ENCODE measurements at regions not wholly inside any gene's neighbourhood (a gene's known extent, or its start where the extent isn't known, plus 50 kb on each side); places are given as distances from the start of the nearest gene placed in this dataset.

DNA sequence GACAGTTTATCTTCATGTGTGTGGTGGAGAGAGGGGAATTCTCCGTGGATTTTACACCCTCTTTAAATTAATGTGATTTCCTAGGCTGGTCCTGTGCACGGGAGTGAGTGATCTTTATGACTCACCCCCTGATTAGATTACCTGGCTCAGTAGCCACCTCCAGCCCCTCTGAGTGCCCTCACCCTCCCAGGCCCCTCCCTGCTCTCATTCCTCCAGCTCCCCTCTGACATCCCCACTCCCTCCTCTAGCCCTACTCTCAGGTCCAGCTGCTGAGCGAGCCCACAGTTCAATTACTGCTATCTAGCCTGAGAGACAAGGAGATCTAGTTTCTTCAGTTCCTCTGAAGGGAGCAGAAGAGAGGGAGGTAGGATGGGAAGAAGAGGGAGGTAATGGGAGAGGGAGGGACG lies 61.8 kb upstream of the ARAP3 start:
- RAD21 ChIA-PET (ENCODE audit: low non-redundant PET in 1 of 2, low total read pairs in 2 of 2, uncharacterized antibody in 2 of 2, unreplicated experiment in 2 of 2), result no interaction called here
- peaks cover 41% of the 10 kb centered on the region for H3K27me3 ChIP-seq (ENCODE audit: insufficient read depth, low read length)
- POLR2A ChIA-PET, result no interaction called here
- H3K9ac ChIP-seq (ENCODE audit: low read length), result no peak overlapping the region
- TF ChIP-seq, protein P1, sequence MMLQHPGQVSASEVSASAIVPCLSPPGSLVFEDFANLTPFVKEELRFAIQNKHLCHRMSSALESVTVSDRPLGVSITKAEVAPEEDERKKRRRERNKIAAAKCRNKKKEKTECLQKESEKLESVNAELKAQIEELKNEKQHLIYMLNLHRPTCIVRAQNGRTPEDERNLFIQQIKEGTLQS (IDR thresholded peaks at IDR 0.05), result no peak
- TF ChIP-seq, protein P2, sequence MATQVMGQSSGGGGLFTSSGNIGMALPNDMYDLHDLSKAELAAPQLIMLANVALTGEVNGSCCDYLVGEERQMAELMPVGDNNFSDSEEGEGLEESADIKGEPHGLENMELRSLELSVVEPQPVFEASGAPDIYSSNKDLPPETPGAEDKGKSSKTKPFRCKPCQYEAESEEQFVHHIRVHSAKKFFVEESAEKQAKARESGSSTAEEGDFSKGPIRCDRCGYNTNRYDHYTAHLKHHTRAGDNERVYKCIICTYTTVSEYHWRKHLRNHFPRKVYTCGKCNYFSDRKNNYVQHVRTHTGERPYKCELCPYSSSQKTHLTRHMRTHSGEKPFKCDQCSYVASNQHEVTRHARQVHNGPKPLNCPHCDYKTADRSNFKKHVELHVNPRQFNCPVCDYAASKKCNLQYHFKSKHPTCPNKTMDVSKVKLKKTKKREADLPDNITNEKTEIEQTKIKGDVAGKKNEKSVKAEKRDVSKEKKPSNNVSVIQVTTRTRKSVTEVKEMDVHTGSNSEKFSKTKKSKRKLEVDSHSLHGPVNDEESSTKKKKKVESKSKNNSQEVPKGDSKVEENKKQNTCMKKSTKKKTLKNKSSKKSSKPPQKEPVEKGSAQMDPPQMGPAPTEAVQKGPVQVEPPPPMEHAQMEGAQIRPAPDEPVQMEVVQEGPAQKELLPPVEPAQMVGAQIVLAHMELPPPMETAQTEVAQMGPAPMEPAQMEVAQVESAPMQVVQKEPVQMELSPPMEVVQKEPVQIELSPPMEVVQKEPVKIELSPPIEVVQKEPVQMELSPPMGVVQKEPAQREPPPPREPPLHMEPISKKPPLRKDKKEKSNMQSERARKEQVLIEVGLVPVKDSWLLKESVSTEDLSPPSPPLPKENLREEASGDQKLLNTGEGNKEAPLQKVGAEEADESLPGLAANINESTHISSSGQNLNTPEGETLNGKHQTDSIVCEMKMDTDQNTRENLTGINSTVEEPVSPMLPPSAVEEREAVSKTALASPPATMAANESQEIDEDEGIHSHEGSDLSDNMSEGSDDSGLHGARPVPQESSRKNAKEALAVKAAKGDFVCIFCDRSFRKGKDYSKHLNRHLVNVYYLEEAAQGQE (IDR thresholded peaks at IDR 0.05; ENCODE audit: low read depth), result no peak; the same call in 1 of the 2 replicates
- TF ChIP-seq YY1 (IDR thresholded peaks at IDR 0.05; ENCODE audit: extremely low read depth, insufficient replicate concordance, low read depth, low read length) (no peak), POLR2AphosphoS5 (IDR thresholded peaks at IDR 0.05; ENCODE audit: low read depth, low read length) (no peak), EGR1 (IDR thresholded peaks at IDR 0.05; ENCODE audit: low read depth) (no peak), EZH2 (IDR thresholded peaks at IDR 0.05) (no peak), RAD21 (IDR thresholded peaks at IDR 0.05; ENCODE audit: low read depth) (no peak), ELF1 (IDR thresholded peaks at IDR 0.05; ENCODE audit: borderline replicate concordance, low read depth) (no peak), TCF7L2 (IDR thresholded peaks at IDR 0.05; ENCODE audit: borderline replicate concordance, extremely low read depth, insufficient read depth, insufficient read length) (no peak), SP1 (IDR thresholded peaks at IDR 0.05; ENCODE audit: low read depth) (no peak), CBX3 (IDR thresholded peaks at IDR 0.05; ENCODE audit: low read depth) (no peak), ZNF274 (IDR thresholded peaks at IDR 0.05; ENCODE audit: low read depth, low read length) (no peak), SRF (IDR thresholded peaks at IDR 0.05; ENCODE audit: low read depth) (no peak), CEBPB (IDR thresholded peaks at IDR 0.05; ENCODE audit: low read depth) (no peak), JUND (IDR thresholded peaks at IDR 0.05) (no peak), POLR2A (IDR thresholded peaks at IDR 0.05; ENCODE audit: borderline replicate concordance, extremely low read depth, insufficient read depth, insufficient read length) (no peak), ZFX (IDR thresholded peaks at IDR 0.05) (no peak)
- TF ChIP-seq, protein P3, sequence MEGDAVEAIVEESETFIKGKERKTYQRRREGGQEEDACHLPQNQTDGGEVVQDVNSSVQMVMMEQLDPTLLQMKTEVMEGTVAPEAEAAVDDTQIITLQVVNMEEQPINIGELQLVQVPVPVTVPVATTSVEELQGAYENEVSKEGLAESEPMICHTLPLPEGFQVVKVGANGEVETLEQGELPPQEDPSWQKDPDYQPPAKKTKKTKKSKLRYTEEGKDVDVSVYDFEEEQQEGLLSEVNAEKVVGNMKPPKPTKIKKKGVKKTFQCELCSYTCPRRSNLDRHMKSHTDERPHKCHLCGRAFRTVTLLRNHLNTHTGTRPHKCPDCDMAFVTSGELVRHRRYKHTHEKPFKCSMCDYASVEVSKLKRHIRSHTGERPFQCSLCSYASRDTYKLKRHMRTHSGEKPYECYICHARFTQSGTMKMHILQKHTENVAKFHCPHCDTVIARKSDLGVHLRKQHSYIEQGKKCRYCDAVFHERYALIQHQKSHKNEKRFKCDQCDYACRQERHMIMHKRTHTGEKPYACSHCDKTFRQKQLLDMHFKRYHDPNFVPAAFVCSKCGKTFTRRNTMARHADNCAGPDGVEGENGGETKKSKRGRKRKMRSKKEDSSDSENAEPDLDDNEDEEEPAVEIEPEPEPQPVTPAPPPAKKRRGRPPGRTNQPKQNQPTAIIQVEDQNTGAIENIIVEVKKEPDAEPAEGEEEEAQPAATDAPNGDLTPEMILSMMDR (IDR thresholded peaks at IDR 0.05 in 2 of 3, conservative IDR thresholded peaks at IDR 0.05 in 1 of 3; ENCODE audit: borderline replicate concordance in 1 of 3, insufficient read depth in 1 of 3, low read depth in 2 of 3, low read length in 2 of 3), result no peak
- TF ChIP-seq, protein P4, sequence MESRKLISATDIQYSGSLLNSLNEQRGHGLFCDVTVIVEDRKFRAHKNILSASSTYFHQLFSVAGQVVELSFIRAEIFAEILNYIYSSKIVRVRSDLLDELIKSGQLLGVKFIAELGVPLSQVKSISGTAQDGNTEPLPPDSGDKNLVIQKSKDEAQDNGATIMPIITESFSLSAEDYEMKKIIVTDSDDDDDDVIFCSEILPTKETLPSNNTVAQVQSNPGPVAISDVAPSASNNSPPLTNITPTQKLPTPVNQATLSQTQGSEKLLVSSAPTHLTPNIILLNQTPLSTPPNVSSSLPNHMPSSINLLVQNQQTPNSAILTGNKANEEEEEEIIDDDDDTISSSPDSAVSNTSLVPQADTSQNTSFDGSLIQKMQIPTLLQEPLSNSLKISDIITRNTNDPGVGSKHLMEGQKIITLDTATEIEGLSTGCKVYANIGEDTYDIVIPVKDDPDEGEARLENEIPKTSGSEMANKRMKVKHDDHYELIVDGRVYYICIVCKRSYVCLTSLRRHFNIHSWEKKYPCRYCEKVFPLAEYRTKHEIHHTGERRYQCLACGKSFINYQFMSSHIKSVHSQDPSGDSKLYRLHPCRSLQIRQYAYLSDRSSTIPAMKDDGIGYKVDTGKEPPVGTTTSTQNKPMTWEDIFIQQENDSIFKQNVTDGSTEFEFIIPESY (IDR thresholded peaks at IDR 0.05; ENCODE audit: extremely low read depth, insufficient replicate concordance, low read length), result no peak
- TF ChIP-seq, protein P5, sequence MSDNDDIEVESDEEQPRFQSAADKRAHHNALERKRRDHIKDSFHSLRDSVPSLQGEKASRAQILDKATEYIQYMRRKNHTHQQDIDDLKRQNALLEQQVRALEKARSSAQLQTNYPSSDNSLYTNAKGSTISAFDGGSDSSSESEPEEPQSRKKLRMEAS (IDR thresholded peaks at IDR 0.05), result no peak
- H3K4me1 ChIP-seq (ENCODE audit: control insufficient read depth in 1 of 2, insufficient read depth in 2 of 2, low read length in 2 of 2), result no peaks in the 10 kb centered on the region; a peak in 1 of 4 replicates
- no TSS peak for BruUV-seq (replicated peaks)
- H3K36me3 ChIP-seq (ENCODE audit: control insufficient read depth in 1 of 2, insufficient read depth in 2 of 2, low read length in 2 of 2), result no peaks in the 10 kb centered on the region
- no peaks in the 10 kb centered on the region for H3K79me2 ChIP-seq (ENCODE audit: insufficient read depth, low read length)
- no peaks in the 10 kb centered on the region for H4K20me1 ChIP-seq (ENCODE audit: insufficient read depth)
- ATAC-seq (no peak; the same call in 1 of the 2 replicates), DNase-seq (ENCODE audit: low read depth, low spot score) (no peak)
- CTCF ChIA-PET, result no interaction called here
- intact Hi-C loops (cut with micrococcal nuclease), result loop anchor here (1.0 kb wide), 1 partner anchor 9 kb away; no protein-coding TSS in a partner anchor
- no peaks in the 10 kb centered on the region for H3K9me2 ChIP-seq (ENCODE audit: insufficient read depth)
- no peak overlapping the region for H3K4me3 ChIP-seq (replicated peaks in 1 of 2; ENCODE audit: low read depth in 1 of 2, low read length in 2 of 2)
- no peak overlapping the region for H3K4me2 ChIP-seq (ENCODE audit: low read length)
- H2AFZ ChIP-seq (ENCODE audit: low read depth, low read length, poor library complexity, severe bottlenecking), result no peak overlapping the region
- H3K27ac ChIP-seq (ENCODE audit: low read depth, low read length), result no peak overlapping the region
- H3K9me3 ChIP-seq (ENCODE audit: control insufficient read depth in 1 of 2, insufficient read depth in 1 of 2, low read depth in 1 of 2, low read length in 2 of 2), result no peaks in the 10 kb centered on the region

Data from HCT116 (cell line).